ENCODE measurements at regions not wholly inside any gene's neighbourhood (a gene's known extent, or its start where the extent isn't known, plus 50 kb on each side); places are given as distances from the start of the nearest gene placed in this dataset.
"Not testable (repeated sequence)": the region's sequence is repeated elsewhere in the genome, so short reads cannot be mapped to it uniquely, and the experiment has no call there.

GRCh38 chr17:77281904-77282367 lies 141.2 kb downstream of the SEC14L1 start:
- no peaks in the 10 kb centered on the region for H3K9me3 ChIP-seq (ENCODE audit: control insufficient read depth, low read length)
- H3K36me3 ChIP-seq (ENCODE audit: control insufficient read depth, insufficient read depth, low read length): no peaks in the 10 kb centered on the region
- H3K4me3 ChIP-seq (ENCODE audit: insufficient read depth, low read depth, low read length): peak overlapping the region; percentile 41
- peaks cover 9% of the 10 kb centered on the region for H3K4me1 ChIP-seq (ENCODE audit: control insufficient read depth, insufficient read depth, low read length)
- H3K27ac ChIP-seq (ENCODE audit: insufficient read depth, low read depth, low read length, poor library complexity, severe bottlenecking): no peak overlapping the region
- WGBS, 2 experiments: 18 to 27% methylated on average over 20 of the region's 20 CpGs
- peaks cover 47% of the 10 kb centered on the region for H3K27me3 ChIP-seq (ENCODE audit: control insufficient read depth, insufficient read depth, low read length, poor library complexity, severe bottlenecking)

GRCh38 chr17:77282524-77283515 lies 142.1 kb downstream of the SEC14L1 start:
- H3K27me3 ChIP-seq (ENCODE audit: control insufficient read depth, insufficient read depth, low read length, poor library complexity, severe bottlenecking): peaks cover 47% of the 10 kb centered on the region
- H3K4me3 ChIP-seq (ENCODE audit: insufficient read depth, low read depth, low read length): no peak overlapping the region
- 69 to 70% methylated on average over 24 of the region's 24 CpGs for WGBS, 2 experiments
- peaks cover 11% of the 10 kb centered on the region for H3K4me1 ChIP-seq (ENCODE audit: control insufficient read depth, insufficient read depth, low read length)
- no peaks in the 10 kb centered on the region for H3K36me3 ChIP-seq (ENCODE audit: control insufficient read depth, insufficient read depth, low read length)
- H3K27ac ChIP-seq (ENCODE audit: insufficient read depth, low read depth, low read length, poor library complexity, severe bottlenecking): no peak overlapping the region
- no peaks in the 10 kb centered on the region for H3K9me3 ChIP-seq (ENCODE audit: control insufficient read depth, low read length)

GRCh38 chr17:77284023-77284617 lies 143.4 kb downstream of the SEC14L1 start:
- peaks cover 21% of the 10 kb centered on the region for H3K4me1 ChIP-seq (ENCODE audit: control insufficient read depth, insufficient read depth, low read length)
- H3K27me3 ChIP-seq (ENCODE audit: control insufficient read depth, insufficient read depth, low read length, poor library complexity, severe bottlenecking): peaks cover 44% of the 10 kb centered on the region
- H3K27ac ChIP-seq (ENCODE audit: insufficient read depth, low read depth, low read length, poor library complexity, severe bottlenecking): no peak overlapping the region
- no peak overlapping the region for H3K4me3 ChIP-seq (ENCODE audit: insufficient read depth, low read depth, low read length)
- H3K36me3 ChIP-seq (ENCODE audit: control insufficient read depth, insufficient read depth, low read length): no peaks in the 10 kb centered on the region
- WGBS, 2 experiments: 93% methylated on average over 14 of the region's 14 CpGs
- H3K9me3 ChIP-seq (ENCODE audit: control insufficient read depth, low read length): no peaks in the 10 kb centered on the region

DNA sequence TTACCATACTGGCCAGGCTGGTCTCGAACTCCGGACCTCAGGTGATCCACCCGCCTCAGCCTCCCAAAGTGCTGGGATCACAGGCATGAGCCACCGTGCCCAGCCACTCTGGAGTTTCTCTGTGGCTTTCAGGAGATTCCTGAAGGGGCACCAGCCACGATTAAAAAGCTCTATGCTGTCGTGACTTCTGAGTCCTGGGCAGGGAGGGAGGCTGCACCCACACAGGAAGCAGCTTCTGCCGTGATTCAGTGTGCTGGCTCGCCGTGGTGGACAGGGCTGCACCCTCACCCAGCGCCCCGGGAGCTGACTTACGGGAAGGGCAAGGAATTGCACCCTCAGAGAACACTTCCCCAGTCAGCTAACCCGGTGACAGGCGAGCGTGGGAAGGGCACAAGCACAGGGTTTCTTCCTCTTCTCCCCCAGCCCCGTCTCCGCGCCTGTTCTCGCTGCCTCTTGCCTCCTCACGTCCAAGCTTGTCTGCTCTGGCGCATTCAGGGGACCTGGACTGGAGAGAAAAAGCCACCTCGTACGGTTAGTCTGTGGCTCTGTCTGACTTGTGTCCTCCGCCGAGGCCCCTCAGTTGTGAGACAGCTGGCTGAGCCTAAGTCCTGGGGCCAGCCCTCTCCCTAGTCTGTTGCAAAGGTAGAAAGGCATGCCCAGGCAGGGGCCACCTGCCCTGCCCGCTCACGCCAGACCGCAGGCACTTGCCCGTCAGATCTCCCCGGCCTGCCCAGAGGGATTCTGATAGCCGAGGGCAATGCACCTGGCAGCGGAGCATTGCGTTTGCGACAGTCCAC lies 145.0 kb downstream of the SEC14L1 start:
- Histone ChIP-seq H3K4me1 (ENCODE audit: control insufficient read depth, insufficient read depth, low read length) (peaks cover 21% of the 10 kb centered on the region), H3K36me3 (ENCODE audit: control insufficient read depth, insufficient read depth, low read length) (no peaks in the 10 kb centered on the region), H3K27me3 (ENCODE audit: control insufficient read depth, insufficient read depth, low read length, poor library complexity, severe bottlenecking) (peaks cover 27% of the 10 kb centered on the region), H3K4me3 (ENCODE audit: insufficient read depth, low read depth, low read length) (no peak overlapping the region), H3K9me3 (ENCODE audit: control insufficient read depth, low read length) (no peaks in the 10 kb centered on the region), H3K27ac (ENCODE audit: insufficient read depth, low read depth, low read length, poor library complexity, severe bottlenecking) (no peak overlapping the region)
- WGBS, 2 experiments: 90% methylated on average over 34 of the region's 34 CpGs

DNA sequence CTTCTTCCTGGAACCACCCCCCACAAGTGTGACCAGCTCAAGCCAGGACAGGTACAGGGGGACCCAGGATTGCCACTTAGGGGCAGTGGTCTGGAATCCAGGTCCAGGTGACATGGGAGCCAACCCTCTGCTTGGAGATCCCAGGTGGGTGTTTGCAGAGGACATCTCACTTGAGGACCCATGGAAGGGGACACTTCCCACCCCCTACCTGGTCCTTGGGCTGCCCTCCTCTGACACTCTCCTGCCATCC lies 145.5 kb downstream of the SEC14L1 start:
- Histone ChIP-seq H3K4me3 (ENCODE audit: insufficient read depth, low read depth, low read length) (no peak overlapping the region), H3K36me3 (ENCODE audit: control insufficient read depth, insufficient read depth, low read length) (no peaks in the 10 kb centered on the region), H3K9me3 (ENCODE audit: control insufficient read depth, low read length) (no peaks in the 10 kb centered on the region), H3K27me3 (ENCODE audit: control insufficient read depth, insufficient read depth, low read length, poor library complexity, severe bottlenecking) (peaks cover 23% of the 10 kb centered on the region), H3K4me1 (ENCODE audit: control insufficient read depth, insufficient read depth, low read length) (peaks cover 21% of the 10 kb centered on the region), H3K27ac (ENCODE audit: insufficient read depth, low read depth, low read length, poor library complexity, severe bottlenecking) (no peak overlapping the region)

- Histone ChIP-seq H3K27ac (ENCODE audit: insufficient read depth, low read depth, low read length, poor library complexity, severe bottlenecking) (no peak overlapping the region), H3K4me1 (ENCODE audit: control insufficient read depth, insufficient read depth, low read length) (peaks cover 16% of the 10 kb centered on the region), H3K4me3 (ENCODE audit: insufficient read depth, low read depth, low read length) (no peak overlapping the region), H3K36me3 (ENCODE audit: control insufficient read depth, insufficient read depth, low read length) (no peaks in the 10 kb centered on the region), H3K27me3 (ENCODE audit: control insufficient read depth, insufficient read depth, low read length, poor library complexity, severe bottlenecking) (peaks cover 18% of the 10 kb centered on the region), H3K9me3 (ENCODE audit: control insufficient read depth, low read length) (no peaks in the 10 kb centered on the region)
- WGBS, 2 experiments: 94% methylated on average over 21 of the region's 21 CpGs
Measured at GRCh38 chr17:77286641-77287431, 146.1 kb downstream of the SEC14L1 start.

DNA sequence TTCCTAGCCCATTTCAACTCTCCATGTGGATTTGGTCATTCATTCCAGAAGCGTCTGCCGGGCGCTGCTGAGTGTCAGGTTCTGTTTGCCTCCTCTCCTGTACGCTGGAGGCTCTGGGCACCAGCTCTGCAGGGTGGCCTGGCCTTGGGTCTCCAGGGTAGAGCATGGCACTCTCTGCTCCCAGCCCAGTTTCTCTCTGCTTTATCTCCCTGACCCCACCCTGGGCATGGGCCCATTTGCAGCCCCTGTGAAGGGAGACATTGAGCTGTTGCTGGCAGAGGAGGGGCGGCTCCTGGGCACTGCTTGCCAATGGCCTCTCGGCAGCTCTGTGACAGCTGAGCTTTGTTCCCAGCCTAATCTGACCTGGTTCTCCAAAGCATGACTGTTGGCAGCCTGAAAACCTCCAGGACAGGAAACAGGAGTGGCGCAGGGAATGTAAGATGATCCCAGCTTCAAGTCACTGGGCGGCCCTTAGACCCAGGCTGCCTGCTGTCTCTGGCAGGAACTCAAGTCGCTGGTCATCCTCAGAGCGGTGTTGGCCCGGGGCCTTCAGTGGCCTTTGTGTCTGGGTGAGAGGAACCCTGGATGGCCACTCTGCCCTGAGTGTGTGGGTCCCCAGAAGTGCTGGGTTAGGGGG lies 146.8 kb downstream of the SEC14L1 start:
- Histone ChIP-seq H3K27ac (ENCODE audit: insufficient read depth, low read depth, low read length, poor library complexity, severe bottlenecking) (no peak overlapping the region), H3K4me1 (ENCODE audit: control insufficient read depth, insufficient read depth, low read length) (peaks cover 12% of the 10 kb centered on the region), H3K27me3 (ENCODE audit: control insufficient read depth, insufficient read depth, low read length, poor library complexity, severe bottlenecking) (peaks cover 11% of the 10 kb centered on the region), H3K36me3 (ENCODE audit: control insufficient read depth, insufficient read depth, low read length) (no peaks in the 10 kb centered on the region), H3K9me3 (ENCODE audit: control insufficient read depth, low read length) (no peaks in the 10 kb centered on the region), H3K4me3 (ENCODE audit: insufficient read depth, low read depth, low read length) (no peak overlapping the region)
- 59 to 61% methylated on average over 11 of the region's 11 CpGs for WGBS, 2 experiments

GRCh38 chr17:77288115-77288619 lies 147.4 kb downstream of the SEC14L1 start:
- Histone ChIP-seq H3K27ac (ENCODE audit: insufficient read depth, low read depth, low read length, poor library complexity, severe bottlenecking) (no peak overlapping the region), H3K4me3 (ENCODE audit: insufficient read depth, low read depth, low read length) (no peak overlapping the region), H3K4me1 (ENCODE audit: control insufficient read depth, insufficient read depth, low read length) (peaks cover 12% of the 10 kb centered on the region)

GRCh38 chr17:77290759-77291558 lies 150.2 kb downstream of the SEC14L1 start:
- not testable (repeated sequence) for H3K27me3 ChIP-seq (ENCODE audit: control insufficient read depth, insufficient read depth, low read length, poor library complexity, severe bottlenecking); H3K27ac ChIP-seq (ENCODE audit: insufficient read depth, low read depth, low read length, poor library complexity, severe bottlenecking); H3K4me3 ChIP-seq (ENCODE audit: insufficient read depth, low read depth, low read length); H3K36me3 ChIP-seq (ENCODE audit: control insufficient read depth, insufficient read depth, low read length); H3K9me3 ChIP-seq (ENCODE audit: control insufficient read depth, low read length)
- WGBS, 2 experiments: 94 to 95% methylated on average over 17 to 20 of the region's 20 CpGs
- H3K4me1 ChIP-seq (ENCODE audit: control insufficient read depth, insufficient read depth, low read length): peaks cover 12% of the 10 kb centered on the region

More at GRCh38 chr17:77288115-77288619, 147.4 kb downstream of the SEC14L1 start:
- Histone ChIP-seq H3K36me3 (ENCODE audit: control insufficient read depth, insufficient read depth, low read length) (no peaks in the 10 kb centered on the region), H3K9me3 (ENCODE audit: control insufficient read depth, low read length) (no peaks in the 10 kb centered on the region), H3K27me3 (ENCODE audit: control insufficient read depth, insufficient read depth, low read length, poor library complexity, severe bottlenecking) (peaks cover 5% of the 10 kb centered on the region)
- WGBS, 2 experiments: 89 to 90% methylated on average over 17 of the region's 17 CpGs

Measured in ectodermal cell (in vitro differentiated cells).